Medulla oblongata (tissue), 1 donor: ENCODE measurements at regions not wholly inside any gene's neighbourhood (a gene's known extent, or its start where the extent isn't known, plus 50 kb on each side); places are given as distances from the start of the nearest gene placed in this dataset.
"Not testable (repeated sequence)": the region's sequence is repeated elsewhere in the genome, so short reads cannot be mapped to it uniquely, and the experiment has no call there.

Source experiments
- DNase-seq: peaks from one replicate; pipeline ENCODE4 v3.0.0-alpha.2; 2015; ENCODE audit errors: extremely low spot score

- DNase-seq, result peak; percentile 30
These were observed 393.7 kb downstream of the UTRN start for GRCh38 chr6:144678844-144679243.

GRCh38 chr6:144681334-144681733 is 396.2 kb downstream of the UTRN start:
- DNase-seq, result no peak

- DNase-seq, result peak; percentile 71
These were observed 398.3 kb downstream of the UTRN start for GRCh38 chr6:144683216-144684070.

GRCh38 chr6:144688713-144689112 is 403.6 kb downstream of the UTRN start:
- DNase-seq, result no peak

GRCh38 chr6:144689503-144690040 is 404.4 kb downstream of the UTRN start:
- DNase-seq, result no peak

GRCh38 chr6:144690133-144690532 is 405.0 kb downstream of the UTRN start:
- no peak for DNase-seq

- DNase-seq, result no peak
These were observed 405.5 kb downstream of the UTRN start for GRCh38 chr6:144690666-144691065.

- DNase-seq, result not testable (repeated sequence)
These were observed 406.9 kb downstream of the UTRN start for GRCh38 chr6:144692050-144692449.

- DNase-seq, result no peak
These were observed 410.9 kb downstream of the UTRN start for GRCh38 chr6:144695858-144696533.

GRCh38 chr6:144696610-144697368 is 411.7 kb downstream of the UTRN start:
- DNase-seq, result no peak

GRCh38 chr6:144697369-144697760 is 412.2 kb downstream of the UTRN start:
- no peak for DNase-seq

GRCh38 chr6:144697801-144698200 is 412.7 kb downstream of the UTRN start:
- no peak for DNase-seq

- no peak for DNase-seq
These were observed 417.6 kb downstream of the UTRN start for GRCh38 chr6:144702781-144703180.

GRCh38 chr6:144710207-144710606 is 425.1 kb downstream of the UTRN start:
- DNase-seq, result no peak

- DNase-seq, result no peak
These were observed 426.5 kb downstream of the UTRN start for GRCh38 chr6:144711661-144712060.

GRCh38 chr6:144712541-144712940 is 427.4 kb downstream of the UTRN start:
- DNase-seq, result no peak

- DNase-seq, result no peak
These were observed 429.0 kb downstream of the UTRN start for GRCh38 chr6:144714021-144714712.

GRCh38 chr6:144715344-144715743 is 430.2 kb downstream of the UTRN start:
- DNase-seq, result no peak

GRCh38 chr6:144718431-144718830 is 433.3 kb downstream of the UTRN start:
- no peak for DNase-seq

GRCh38 chr6:144721232-144721631 is 436.1 kb downstream of the UTRN start:
- no peak for DNase-seq

GRCh38 chr6:144722154-144722737 is 437.1 kb downstream of the UTRN start:
- no peak for DNase-seq
